T follicular helper cell (primary cell): ENCODE measurements at regions not wholly inside any gene's neighbourhood (a gene's known extent, or its start where the extent isn't known, plus 50 kb on each side); places are given as distances from the start of the nearest gene placed in this dataset.
A peak's percentile ranks its signal among the peaks of the same experiment; 100 is the strongest.

Experiments
- DNase-seq: peaks from one replicate; pipeline ENCODE4 v3.0.0-alpha.2; 2020; ENCODE audit warnings: low read depth

- DNase-seq, result no peak
Measured at GRCh38 chr13:74000876-74001275, 133.3 kb downstream of the KLF12 start.

- no peak for DNase-seq
Measured at GRCh38 chr13:73998631-73999030, 135.6 kb downstream of the KLF12 start.

GRCh38 chr13:73997964-73998363 lies 136.2 kb downstream of the KLF12 start:
- no peak for DNase-seq

- no peak for DNase-seq
Measured at GRCh38 chr13:73996569-73996968, 137.6 kb downstream of the KLF12 start.

- DNase-seq, result no peak
Measured at GRCh38 chr13:73995736-73996135, 138.5 kb downstream of the KLF12 start.

- DNase-seq, result no peak
Measured at GRCh38 chr13:73993661-73994060, 140.5 kb downstream of the KLF12 start.

GRCh38 chr13:73991884-73992283 lies 142.3 kb downstream of the KLF12 start:
- DNase-seq, result no peak

- DNase-seq, result no peak
Measured at GRCh38 chr13:73991384-73991783, 142.8 kb downstream of the KLF12 start.

GRCh38 chr13:73989244-73989843 lies 144.9 kb downstream of the KLF12 start:
- no peak for DNase-seq

- DNase-seq, result no peak
Measured at GRCh38 chr13:73988461-73988860, 145.7 kb downstream of the KLF12 start.

GRCh38 chr13:73987618-73988017 lies 146.6 kb downstream of the KLF12 start:
- DNase-seq, result no peak

GRCh38 chr13:73985783-73986182 lies 148.4 kb downstream of the KLF12 start:
- no peak for DNase-seq

- peak; percentile 77 for DNase-seq
Measured at GRCh38 chr13:73984949-73985691, 149.1 kb downstream of the KLF12 start.

GRCh38 chr13:73984201-73984600 lies 150.0 kb downstream of the KLF12 start:
- no peak for DNase-seq

GRCh38 chr13:73983109-73983508 lies 151.1 kb downstream of the KLF12 start:
- DNase-seq, result no peak

- DNase-seq, result no peak
Measured at GRCh38 chr13:73981595-73981994, 152.6 kb downstream of the KLF12 start.

- no peak for DNase-seq
Measured at GRCh38 chr13:73975767-73976166, 158.4 kb downstream of the KLF12 start.

GRCh38 chr13:73974051-73974450 lies 160.2 kb downstream of the KLF12 start:
- no peak for DNase-seq

GRCh38 chr13:73973156-73973555 lies 161.0 kb downstream of the KLF12 start:
- no peak for DNase-seq

- DNase-seq, result no peak
Measured at GRCh38 chr13:73972545-73972944, 161.7 kb downstream of the KLF12 start.

- no peak for DNase-seq
Measured at GRCh38 chr13:73971481-73971880, 162.7 kb downstream of the KLF12 start.

- DNase-seq, result no peak
Measured at GRCh38 chr13:73970421-73971055, 163.7 kb downstream of the KLF12 start.
